Liver (tissue), 7 donors: ENCODE measurements at regions not wholly inside any gene's neighbourhood (a gene's known extent, or its start where the extent isn't known, plus 50 kb on each side); places are given as distances from the start of the nearest gene placed in this dataset.

Experiments used
- DNase-seq: peaks from one replicate; pipeline ENCODE4 v3.0.0-alpha.2; 2017; ENCODE audit warnings: low spot score
- H3K27ac ChIP-seq, 2 donors: one replicate each; pipeline ENCODE4 v1.7.0; 2013; ENCODE audit warnings: inconsistent platforms in 2 of 2, low read length in 2 of 2, control low read depth in 1 of 2, low read depth in 1 of 2, mild to moderate bottlenecking in 1 of 2
- H3K27me3 ChIP-seq, 4 donors: one replicate each; pipeline versions ENCODE4 v1.6.1 to v1.7.0; 2013; ENCODE audit warnings: low read length in 3 of 4, inconsistent platforms in 1 of 4, mild to moderate bottlenecking in 1 of 4, moderate library complexity in 1 of 4; ENCODE audit not compliant: control insufficient read depth in 4 of 4, insufficient read depth in 4 of 4
- H3K36me3 ChIP-seq, 4 donors: one replicate each; pipeline versions ENCODE4 v1.6.1 to v1.7.0; 2013; ENCODE audit warnings: low read length in 3 of 4, mild to moderate bottlenecking in 3 of 4, low read depth in 1 of 4, moderate library complexity in 1 of 4; ENCODE audit not compliant: control insufficient read depth in 4 of 4, insufficient read depth in 3 of 4
- H3K4me1 ChIP-seq, 4 donors: one replicate each; pipeline versions ENCODE4 v1.6.1 to v1.7.0; 2013; ENCODE audit warnings: low read length in 3 of 4, mild to moderate bottlenecking in 3 of 4, moderate library complexity in 1 of 4; ENCODE audit not compliant: control insufficient read depth in 4 of 4, insufficient read depth in 4 of 4
- H3K4me3 ChIP-seq, 3 donors: one replicate each; pipeline versions ENCODE4 v1.6.1 to v1.7.0; 2013; ENCODE audit warnings: low read length in 3 of 3, control low read depth in 1 of 3, low read depth in 1 of 3, mild to moderate bottlenecking in 1 of 3
- H3K9ac ChIP-seq, 2 donors: one replicate each; pipeline ENCODE4 v1.7.0; 2013; ENCODE audit warnings: low read length in 2 of 2, mild to moderate bottlenecking in 2 of 2, moderate library complexity in 2 of 2, control low read depth in 1 of 2, low read depth in 1 of 2
- H3K9me3 ChIP-seq, 4 donors: one replicate each; pipeline versions ENCODE4 v1.6.1 to v1.7.0; 2013; ENCODE audit warnings: low read length in 3 of 4; ENCODE audit not compliant: control insufficient read depth in 4 of 4
- ATF3 ChIP-seq: IDR thresholded peaks from 2 replicates; pipeline ENCODE4 v1.6.1; 2016; ENCODE audit warnings: antibody characterized with exemption
- EGR1 ChIP-seq, 2 donors: IDR thresholded peaks; 2 replicates each; pipeline ENCODE4 v1.6.1; 2016 to 2018; ENCODE audit warnings: antibody characterized with exemption in 2 of 2, low read depth in 2 of 2
- FOXA2 ChIP-seq: IDR thresholded peaks from 2 replicates; pipeline ENCODE4 v1.6.1; 2016; ENCODE audit warnings: antibody characterized with exemption
- JUND ChIP-seq, 2 donors: IDR thresholded peaks; 2 replicates each; pipeline ENCODE4 v1.6.1; 2016; ENCODE audit warnings: antibody characterized with exemption in 2 of 2
- NR2F2 ChIP-seq: IDR thresholded peaks from 2 replicates; pipeline ENCODE4 v1.6.1; 2016; ENCODE audit warnings: antibody characterized with exemption
- RAD21 ChIP-seq, 2 donors: IDR thresholded peaks; 2 replicates each; pipeline ENCODE4 v1.6.1; 2016; ENCODE audit warnings: antibody characterized with exemption in 2 of 2, mild to moderate bottlenecking in 2 of 2
- REST ChIP-seq: IDR thresholded peaks from 2 replicates; pipeline ENCODE4 v1.6.1; 2016; ENCODE audit warnings: antibody characterized with exemption, mild to moderate bottlenecking
- TAF1 ChIP-seq: conservative IDR thresholded peaks from 2 replicates; pipeline ENCODE4 v1.6.1; 2016; ENCODE audit warnings: antibody characterized with exemption, mild to moderate bottlenecking
- YY1 ChIP-seq: IDR thresholded peaks from 2 replicates; pipeline ENCODE4 v1.6.1; 2016; ENCODE audit warnings: antibody characterized with exemption, mild to moderate bottlenecking
- ZBTB33 ChIP-seq: IDR thresholded peaks from 2 replicates; pipeline ENCODE4 v1.6.1; 2016; ENCODE audit warnings: antibody characterized with exemption
- WGBS: extraction: QIAGEN DNeasy Blood & Tissue Kit; methylation state at CpG from one replicate; pipeline ENCODE4 v1.1.7; 2013; 5-methylcytosine and 5-hydroxymethylcytosine counted together
- donor health status: healthy.
- donor health status: healthy.
- donor health status: healthy.
- donor health status: healthy.

GRCh38 chr2:120910164-120910563, 174.5 kb downstream of the GLI2 start:
- Histone ChIP-seq H3K27ac (no peak overlapping the region), H3K4me1 (peaks cover 0 to 3% (median 0%) of the 10 kb centered on the region in 4 donors), H3K27me3 (no peaks in the 10 kb centered on the region), H3K4me3 (no peak overlapping the region), H3K9me3 (no peaks in the 10 kb centered on the region), H3K36me3 (no peaks in the 10 kb centered on the region), H3K9ac (no peak overlapping the region)
- no peak for TF ChIP-seq ZBTB33
- no peak for TF ChIP-seq TAF1
- DNase-seq = no peak
- 98% methylated on average over 5 of the region's 5 CpGs for WGBS

GRCh38 chr2:120910956-120911951, 175.6 kb downstream of the GLI2 start:
- TF ChIP-seq JUND (IDR thresholded peaks at IDR 0.05) (no peak), YY1 (no peak), ATF3 (no peak), RAD21 (IDR thresholded peaks at IDR 0.05) (no peak)
- H3K4me3 ChIP-seq = no peak overlapping the region
- no peak overlapping the region for H3K9ac ChIP-seq
- no peak overlapping the region for H3K27ac ChIP-seq
- 78% methylated on average over 16 of the region's 16 CpGs for WGBS
- DNase-seq = no peak
- H3K4me1 ChIP-seq = peaks cover 0 to 3% (median 0%) of the 10 kb centered on the region in 4 donors
- H3K36me3 ChIP-seq = no peaks in the 10 kb centered on the region
- no peaks in the 10 kb centered on the region for H3K27me3 ChIP-seq
- H3K9me3 ChIP-seq = no peaks in the 10 kb centered on the region

GRCh38 chr2:120912101-120912985, 176.7 kb downstream of the GLI2 start:
- Histone ChIP-seq H3K27me3 (no peaks in the 10 kb centered on the region), H3K4me3 (no peak overlapping the region), H3K27ac (no peak overlapping the region), H3K9me3 (no peaks in the 10 kb centered on the region), H3K4me1 (peaks cover 0 to 3% (median 0%) of the 10 kb centered on the region in 4 donors), H3K9ac (no peak overlapping the region), H3K36me3 (no peaks in the 10 kb centered on the region)
- no peak for TF ChIP-seq NR2F2
- TF ChIP-seq TAF1 = no peak
- TF ChIP-seq ATF3 = no peak
- no peak for TF ChIP-seq FOXA2
- TF ChIP-seq ZBTB33 = no peak
- TF ChIP-seq YY1 = no peak
- no peak for TF ChIP-seq REST
- TF ChIP-seq EGR1 (IDR thresholded peaks at IDR 0.05; ENCODE audit: low read depth in 2 of 2) = no peak
- no peak for TF ChIP-seq RAD21 (IDR thresholded peaks at IDR 0.05)
- no peak for DNase-seq
- WGBS = 64% methylated on average over 29 of the region's 29 CpGs
